Stimulated activated CD4-positive, alpha-beta T cell treated with anti-CD3 and anti-CD28 coated beads, Interleukin-1b, Interleukin-23, amount 100 ng/mL, for 1 hour (primary cell): ENCODE measurements at regions not wholly inside any gene's neighbourhood (a gene's known extent, or its start where the extent isn't known, plus 50 kb on each side); places are given as distances from the start of the nearest gene placed in this dataset.

Source experiments
- DNase-seq, 2 donors: peaks; one replicate each; pipeline ENCODE4 v3.0.0-alpha.2; 2020; ENCODE audit warnings: low read depth in 2 of 2

- no peak for DNase-seq
Observed at GRCh38 chr1:114224196-114224907, 70.7 kb upstream of the SYT6 start.

- no peak for DNase-seq
Observed at GRCh38 chr1:114222920-114223319, 69.3 kb upstream of the SYT6 start.

- DNase-seq, result no peak
Observed at GRCh38 chr1:114219172-114219868, 65.7 kb upstream of the SYT6 start.

- DNase-seq, result no peak
Observed at GRCh38 chr1:114218361-114219171, 64.9 kb upstream of the SYT6 start.

- DNase-seq, result no peak
Observed at GRCh38 chr1:114216431-114217173, 62.9 kb upstream of the SYT6 start.

GRCh38 chr1:114215436-114215835 is 61.8 kb upstream of the SYT6 start:
- no peak for DNase-seq

GRCh38 chr1:114214016-114214415 is 60.3 kb upstream of the SYT6 start:
- no peak for DNase-seq

GRCh38 chr1:114209971-114210370 is 56.3 kb upstream of the SYT6 start:
- DNase-seq, result no peak

GRCh38 chr1:114208714-114209113 is 55.0 kb upstream of the SYT6 start:
- DNase-seq, result no peak

- no peak for DNase-seq
Observed at GRCh38 chr1:114208106-114208505, 54.4 kb upstream of the SYT6 start.

- DNase-seq, result no peak
Observed at GRCh38 chr1:114207635-114208034, 54.0 kb upstream of the SYT6 start.

GRCh38 chr1:114206392-114206791 is 52.7 kb upstream of the SYT6 start:
- no peak for DNase-seq

- DNase-seq, result no peak
Observed at GRCh38 chr1:114203595-114204128, 50.0 kb upstream of the SYT6 start.
